CD4-positive, alpha-beta T cell treated with Interleukin-15 for 4 hours (primary cell): ENCODE measurements at regions not wholly inside any gene's neighbourhood (a gene's known extent, or its start where the extent isn't known, plus 50 kb on each side); places are given as distances from the start of the nearest gene placed in this dataset.
"Not testable (repeated sequence)": the region's sequence is repeated elsewhere in the genome, so short reads cannot be mapped to it uniquely, and the experiment has no call there.

Experiments used
- DNase-seq: peaks from one replicate; pipeline ENCODE4 v3.0.0-alpha.2; 2020; ENCODE audit warnings: low spot score

- DNase-seq: peak; percentile 76
Observed at GRCh38 chr21:17679002-17679600, 66.4 kb upstream of the BTG3 start.

GRCh38 chr21:17676930-17677329, 64.2 kb upstream of the BTG3 start:
- DNase-seq: not testable (repeated sequence)

- DNase-seq: no peak
Observed at GRCh38 chr21:17674106-17674505, 61.4 kb upstream of the BTG3 start.

GRCh38 chr21:17673261-17674020, 60.7 kb upstream of the BTG3 start:
- no peak for DNase-seq

GRCh38 chr21:17671733-17672132, 59.0 kb upstream of the BTG3 start:
- DNase-seq: no peak

- no peak for DNase-seq
Observed at GRCh38 chr21:17668479-17669140, 55.9 kb upstream of the BTG3 start.

GRCh38 chr21:17667256-17667655, 54.6 kb upstream of the BTG3 start:
- no peak for DNase-seq
